HCT116 (cell line): ENCODE measurements at regions not wholly inside any gene's neighbourhood (a gene's known extent, or its start where the extent isn't known, plus 50 kb on each side); places are given as distances from the start of the nearest gene placed in this dataset.

Experiments used
- ATAC-seq: fragments of 200-7000 bp; cut with Tn5 transposase; 2 replicates; pipeline ENCODE4 v1.9.1; 2020; ENCODE audit warnings: mild to moderate bottlenecking, moderate library complexity
- BruUV-seq: library from RNA; stranded (reverse); fragments of 400-500 nt; replicated peaks from 2 replicates; lab custom pipeline; 2021; lab: Mats Ljungman, UMichigan
- CTCF ChIA-PET: fragments of 300-600 bp; sonication (Branson Sonifier 250); formaldehyde crosslinking; loops from one replicate; lab custom pipeline; 2021; ENCODE audit warnings: antibody characterized with exemption; lab: Charles Lee
- POLR2A ChIA-PET: fragments of 300-600, 350-600 bp; sonication (Branson Sonifier 250); formaldehyde crosslinking; loops from one replicate; lab custom pipeline; 2021; ENCODE audit warnings: antibody characterized with exemption; lab: Charles Lee
- RAD21 ChIA-PET, 2 experiments: fragments of 300-600 bp; sonication (Branson Sonifier 250); formaldehyde crosslinking; loops; one replicate each; lab custom pipeline; 2023; ENCODE audit warnings: low total read pairs in 2 of 2; ENCODE audit not compliant: uncharacterized antibody in 2 of 2, unreplicated experiment in 2 of 2, low non-redundant PET in 1 of 2; lab: Charles Lee
- DNase-seq: peaks from one replicate; pipeline ENCODE4 v3.0.0-alpha.2; 2010; ENCODE audit warnings: low read depth, low spot score
- H2AFZ ChIP-seq: fragments of 200-600 bp; shearing (Covaris generic), sonication (generic); 2 replicates; pipeline ENCODE4 v1.6.1; 2017; ENCODE audit warnings: low read depth, mixed run types, mixed read lengths, antibody characterized with exemption, low read length; ENCODE audit not compliant: poor library complexity, severe bottlenecking
- H3K27ac ChIP-seq: 2 replicates; pipeline ENCODE4 v1.5.1; 2012; ENCODE audit warnings: low read depth, low read length
- H3K27me3 ChIP-seq: fragments of 200-600 bp; sonication (generic); 2 replicates; pipeline ENCODE4 v1.6.1; 2016; ENCODE audit warnings: mixed run types, low read length, mixed read lengths; ENCODE audit not compliant: insufficient read depth
- H3K36me3 ChIP-seq, 2 experiments: fragments of 200-500 bp in 1 of 2; fragments of 200-600 bp in 1 of 2; sonication (Bioruptor generic) in 1 of 2; sonication (generic) in 1 of 2; 2 replicates each; pipeline versions ENCODE4 v1.5.1 to v1.6.1; 2014 to 2016; ENCODE audit warnings: low read length in 2 of 2, inconsistent platforms in 1 of 2, mixed read lengths in 1 of 2, mixed run types in 1 of 2; ENCODE audit not compliant: insufficient read depth in 2 of 2, control insufficient read depth in 1 of 2
- H3K4me1 ChIP-seq, 2 experiments: fragments of 200-600 bp in 1 of 2; sonication (generic) in 1 of 2; 2 replicates each; pipeline versions ENCODE4 v1.5.1 to v1.6.1; 2012 to 2017; ENCODE audit warnings: low read length in 2 of 2, inconsistent platforms in 1 of 2, mild to moderate bottlenecking in 1 of 2, mixed read lengths in 1 of 2, mixed run types in 1 of 2, moderate library complexity in 1 of 2; ENCODE audit not compliant: insufficient read depth in 2 of 2, control insufficient read depth in 1 of 2
- H3K4me2 ChIP-seq: fragments of 200-600 bp; sonication (generic); 2 replicates; pipeline ENCODE4 v1.6.1; 2017; ENCODE audit warnings: mixed run types, low read length, mixed read lengths
- H3K4me3 ChIP-seq, 2 experiments: fragments of 200-600 bp in 1 of 2; sonication (generic) in 1 of 2; replicated peaks in 1 of 2; 2 replicates each; pipeline ENCODE4 v1.5.1; 2011 to 2016; ENCODE audit warnings: low read length in 2 of 2, control low read depth in 1 of 2, low read depth in 1 of 2, mild to moderate bottlenecking in 1 of 2, mixed read lengths in 1 of 2, mixed run types in 1 of 2
- H3K79me2 ChIP-seq: fragments of 200-600 bp; sonication (generic); 2 replicates; pipeline ENCODE4 v1.6.1; 2017; ENCODE audit warnings: mild to moderate bottlenecking, mixed run types, low read length, moderate library complexity, mixed read lengths; ENCODE audit not compliant: insufficient read depth
- H3K9ac ChIP-seq: fragments of 200-600 bp; sonication (generic); 2 replicates; pipeline ENCODE4 v1.6.1; 2016; ENCODE audit warnings: low read length, mixed read lengths
- H3K9me2 ChIP-seq: fragments of 200-600 bp; sonication (generic), shearing (Covaris generic); 2 replicates; pipeline ENCODE4 v1.6.1; 2017; ENCODE audit warnings: mixed run types, mild to moderate bottlenecking, moderate library complexity; ENCODE audit not compliant: insufficient read depth
- H3K9me3 ChIP-seq, 2 experiments: fragments of 200-500 bp in 1 of 2; fragments of 200-600 bp in 1 of 2; sonication (Bioruptor generic) in 1 of 2; sonication (generic) in 1 of 2; 2 replicates each; pipeline ENCODE4 v1.6.1; 2014 to 2017; ENCODE audit warnings: low read length in 2 of 2, mixed read lengths in 2 of 2, inconsistent platforms in 1 of 2, low read depth in 1 of 2, mild to moderate bottlenecking in 1 of 2, mixed run types in 1 of 2, moderate library complexity in 1 of 2; ENCODE audit not compliant: control insufficient read depth in 1 of 2, insufficient read depth in 1 of 2
- H4K20me1 ChIP-seq: fragments of 200-600 bp; sonication (generic), shearing (Covaris generic); 2 replicates; pipeline ENCODE4 v1.6.1; 2017; ENCODE audit warnings: mixed run types, mild to moderate bottlenecking, moderate library complexity; ENCODE audit not compliant: insufficient read depth
- EGR1 ChIP-seq: IDR thresholded peaks from 2 replicates; pipeline ENCODE4 v1.6.1; 2012; ENCODE audit warnings: low read depth
- ELF1 ChIP-seq: IDR thresholded peaks from 2 replicates; pipeline ENCODE4 v1.6.1; 2012; ENCODE audit warnings: low read depth, borderline replicate concordance
- EZH2phosphoT487 ChIP-seq: fragments of 200-600 bp; IDR thresholded peaks from 2 replicates; pipeline ENCODE4 v1.6.1; 2018; ENCODE audit warnings: antibody characterized with exemption, borderline replicate concordance
- FOSL1 ChIP-seq: IDR thresholded peaks from 2 replicates; pipeline ENCODE4 v1.6.1; 2012; ENCODE audit warnings: low read depth
- RAD21 ChIP-seq: IDR thresholded peaks from 2 replicates; pipeline ENCODE4 v1.6.1; 2012; ENCODE audit warnings: low read depth, mild to moderate bottlenecking
- SIN3A ChIP-seq: IDR thresholded peaks from 2 replicates; pipeline ENCODE4 v1.6.1; 2012; ENCODE audit warnings: low read depth
- YY1 ChIP-seq: IDR thresholded peaks from 2 replicates; pipeline ENCODE4 v1.6.1; 2011; ENCODE audit warnings: low read length, low read depth, moderate library complexity, mild to moderate bottlenecking; ENCODE audit not compliant: insufficient replicate concordance; ENCODE audit errors: extremely low read depth
- ZBTB33 ChIP-seq: IDR thresholded peaks from 2 replicates; pipeline ENCODE4 v1.6.1; 2011; ENCODE audit warnings: mild to moderate bottlenecking, low read length, moderate library complexity; ENCODE audit not compliant: insufficient replicate concordance; ENCODE audit errors: extremely low read depth
- ZNF274 ChIP-seq: fragments of 200-500 bp; sonication (Bioruptor generic); IDR thresholded peaks from 2 replicates; pipeline ENCODE4 v1.6.1; 2014; ENCODE audit warnings: mild to moderate bottlenecking, low read depth, low read length, inconsistent platforms
- intact Hi-C: fragments of 100-400 bp; cut with micrococcal nuclease; formaldehyde crosslinking; loops from 2 replicates; pipeline ENCODE4 v1.10.0; 2022
- TF ChIP-seq, protein P1 (sequence below), 3 experiments: fragments of 200-600 bp in 1 of 3; sonication (generic) in 1 of 3; IDR thresholded peaks in 2 of 3; conservative IDR thresholded peaks in 1 of 3; 2 replicates each; pipeline ENCODE4 v1.5.1; 2012 to 2017; ENCODE audit warnings: low read depth in 2 of 3, low read length in 2 of 3, antibody characterized with exemption in 1 of 3, borderline replicate concordance in 1 of 3, control low read depth in 1 of 3, mild to moderate bottlenecking in 1 of 3, mixed read lengths in 1 of 3, mixed run types in 1 of 3, moderate library complexity in 1 of 3; ENCODE audit not compliant: insufficient read depth in 1 of 3
- TF ChIP-seq, protein P2 (sequence below): IDR thresholded peaks from 2 replicates; pipeline ENCODE4 v1.6.1; 2012; ENCODE audit warnings: low read depth

DNA sequence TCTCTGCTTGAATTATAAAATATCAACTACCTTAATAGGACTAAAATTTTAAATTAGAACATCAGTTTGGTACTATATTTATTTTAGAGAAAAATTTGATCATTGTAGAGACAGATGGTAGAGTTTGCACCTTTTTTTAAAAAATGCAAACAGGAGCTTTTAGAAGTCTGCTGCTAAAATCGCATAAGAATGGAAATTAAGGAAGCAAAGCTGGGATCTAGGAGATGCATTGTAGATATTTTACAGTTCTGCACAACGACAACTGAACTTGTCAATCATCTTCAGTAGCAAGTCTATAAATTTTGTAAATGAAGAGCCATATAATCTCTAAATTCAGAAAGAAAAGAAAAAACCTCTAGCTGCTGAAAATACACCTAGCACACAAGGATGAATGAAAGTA is 185.6 kb upstream of the KCNK2 start:
- ATAC-seq (no peak), DNase-seq (no peak)
- Histone ChIP-seq H3K9me2 (no peaks in the 10 kb centered on the region), H3K4me3 (no peak overlapping the region), H3K4me2 (no peak overlapping the region), H3K79me2 (no peaks in the 10 kb centered on the region), H3K4me1 (peaks cover 0 to 8% of the 10 kb centered on the region in 2 experiments; a peak in 2 of 4 replicates), H3K9ac (no peak overlapping the region), H3K27me3 (no peaks in the 10 kb centered on the region), H2AFZ (no peak overlapping the region), H3K9me3 (no peaks in the 10 kb centered on the region), H3K36me3 (no peaks in the 10 kb centered on the region), H4K20me1 (no peaks in the 10 kb centered on the region), H3K27ac (no peak overlapping the region)
- intact Hi-C loops, result no loop called here
- ChIA-PET RAD21 (no interaction called here), CTCF (no interaction called here), POLR2A (no interaction called here)
- BruUV-seq, result no TSS peak
- no peak for TF ChIP-seq ZNF274
- TF ChIP-seq ZBTB33, result no peak
- TF ChIP-seq, protein P1, sequence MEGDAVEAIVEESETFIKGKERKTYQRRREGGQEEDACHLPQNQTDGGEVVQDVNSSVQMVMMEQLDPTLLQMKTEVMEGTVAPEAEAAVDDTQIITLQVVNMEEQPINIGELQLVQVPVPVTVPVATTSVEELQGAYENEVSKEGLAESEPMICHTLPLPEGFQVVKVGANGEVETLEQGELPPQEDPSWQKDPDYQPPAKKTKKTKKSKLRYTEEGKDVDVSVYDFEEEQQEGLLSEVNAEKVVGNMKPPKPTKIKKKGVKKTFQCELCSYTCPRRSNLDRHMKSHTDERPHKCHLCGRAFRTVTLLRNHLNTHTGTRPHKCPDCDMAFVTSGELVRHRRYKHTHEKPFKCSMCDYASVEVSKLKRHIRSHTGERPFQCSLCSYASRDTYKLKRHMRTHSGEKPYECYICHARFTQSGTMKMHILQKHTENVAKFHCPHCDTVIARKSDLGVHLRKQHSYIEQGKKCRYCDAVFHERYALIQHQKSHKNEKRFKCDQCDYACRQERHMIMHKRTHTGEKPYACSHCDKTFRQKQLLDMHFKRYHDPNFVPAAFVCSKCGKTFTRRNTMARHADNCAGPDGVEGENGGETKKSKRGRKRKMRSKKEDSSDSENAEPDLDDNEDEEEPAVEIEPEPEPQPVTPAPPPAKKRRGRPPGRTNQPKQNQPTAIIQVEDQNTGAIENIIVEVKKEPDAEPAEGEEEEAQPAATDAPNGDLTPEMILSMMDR (IDR thresholded peaks at IDR 0.05 in 2 of 3, conservative IDR thresholded peaks at IDR 0.05 in 1 of 3; ENCODE audit: borderline replicate concordance in 1 of 3, insufficient read depth in 1 of 3, low read depth in 2 of 3, low read length in 2 of 3), result no peak
- TF ChIP-seq, protein P2, sequence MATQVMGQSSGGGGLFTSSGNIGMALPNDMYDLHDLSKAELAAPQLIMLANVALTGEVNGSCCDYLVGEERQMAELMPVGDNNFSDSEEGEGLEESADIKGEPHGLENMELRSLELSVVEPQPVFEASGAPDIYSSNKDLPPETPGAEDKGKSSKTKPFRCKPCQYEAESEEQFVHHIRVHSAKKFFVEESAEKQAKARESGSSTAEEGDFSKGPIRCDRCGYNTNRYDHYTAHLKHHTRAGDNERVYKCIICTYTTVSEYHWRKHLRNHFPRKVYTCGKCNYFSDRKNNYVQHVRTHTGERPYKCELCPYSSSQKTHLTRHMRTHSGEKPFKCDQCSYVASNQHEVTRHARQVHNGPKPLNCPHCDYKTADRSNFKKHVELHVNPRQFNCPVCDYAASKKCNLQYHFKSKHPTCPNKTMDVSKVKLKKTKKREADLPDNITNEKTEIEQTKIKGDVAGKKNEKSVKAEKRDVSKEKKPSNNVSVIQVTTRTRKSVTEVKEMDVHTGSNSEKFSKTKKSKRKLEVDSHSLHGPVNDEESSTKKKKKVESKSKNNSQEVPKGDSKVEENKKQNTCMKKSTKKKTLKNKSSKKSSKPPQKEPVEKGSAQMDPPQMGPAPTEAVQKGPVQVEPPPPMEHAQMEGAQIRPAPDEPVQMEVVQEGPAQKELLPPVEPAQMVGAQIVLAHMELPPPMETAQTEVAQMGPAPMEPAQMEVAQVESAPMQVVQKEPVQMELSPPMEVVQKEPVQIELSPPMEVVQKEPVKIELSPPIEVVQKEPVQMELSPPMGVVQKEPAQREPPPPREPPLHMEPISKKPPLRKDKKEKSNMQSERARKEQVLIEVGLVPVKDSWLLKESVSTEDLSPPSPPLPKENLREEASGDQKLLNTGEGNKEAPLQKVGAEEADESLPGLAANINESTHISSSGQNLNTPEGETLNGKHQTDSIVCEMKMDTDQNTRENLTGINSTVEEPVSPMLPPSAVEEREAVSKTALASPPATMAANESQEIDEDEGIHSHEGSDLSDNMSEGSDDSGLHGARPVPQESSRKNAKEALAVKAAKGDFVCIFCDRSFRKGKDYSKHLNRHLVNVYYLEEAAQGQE, result no peak
- TF ChIP-seq ELF1, result no peak
- TF ChIP-seq SIN3A, result no peak
- TF ChIP-seq YY1, result no peak
- TF ChIP-seq FOSL1, result no peak
- TF ChIP-seq EZH2phosphoT487, result no peak
- no peak for TF ChIP-seq RAD21
- TF ChIP-seq EGR1, result no peak
